ENCODE measurements at regions not wholly inside any gene's neighbourhood (a gene's known extent, or its start where the extent isn't known, plus 50 kb on each side); places are given as distances from the start of the nearest gene placed in this dataset.
"Not testable (repeated sequence)": the region's sequence is repeated elsewhere in the genome, so short reads cannot be mapped to it uniquely, and the experiment has no call there.

- DNase-seq (ENCODE audit: low read depth), result no peak
Observed at GRCh38 chr6:165008971-165009370, 300.4 kb downstream of the C6orf118 start.

DNA sequence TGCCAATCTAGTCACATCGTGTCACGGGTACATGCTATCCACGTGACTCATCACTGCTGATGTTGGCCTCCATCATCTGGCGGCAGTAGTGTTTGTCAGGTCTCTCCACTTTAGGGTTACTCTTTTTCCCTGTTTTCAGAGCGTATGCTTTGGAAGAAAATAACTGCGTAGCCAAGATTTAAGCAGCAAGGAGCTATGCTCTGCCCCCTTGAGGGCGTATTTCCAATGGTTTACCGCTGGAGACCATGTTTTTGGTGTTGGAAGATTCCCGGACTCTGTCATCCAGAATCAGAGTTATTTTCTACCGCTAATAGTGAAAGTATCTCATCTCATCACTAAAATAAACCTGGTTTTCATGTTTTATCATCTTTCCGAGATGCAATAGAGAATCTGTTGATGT lies 306.5 kb downstream of the C6orf118 start:
- no peak for DNase-seq (ENCODE audit: low read depth)

DNA sequence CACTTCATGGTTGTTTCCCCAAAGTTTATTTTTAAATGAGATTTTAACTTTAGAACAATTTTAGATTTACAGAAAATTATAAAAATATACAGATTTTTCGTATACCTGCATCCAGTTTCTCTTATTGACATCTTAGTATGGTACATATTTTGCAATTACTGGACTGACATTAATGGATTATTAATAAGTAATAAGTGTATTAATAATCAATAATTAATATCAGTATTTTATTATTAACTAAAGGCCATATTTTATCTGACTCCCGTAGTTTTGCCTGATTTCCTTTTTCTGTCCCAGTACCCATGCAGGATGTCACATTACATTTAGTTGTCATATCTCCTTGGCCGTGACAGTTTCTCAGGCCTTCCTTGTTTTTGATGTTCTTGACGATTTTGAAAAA lies 307.0 kb downstream of the C6orf118 start:
- DNase-seq (ENCODE audit: low read depth), result no peak

- DNase-seq (ENCODE audit: low read depth), result no peak
Observed at GRCh38 chr6:165001502-165002157, 307.8 kb downstream of the C6orf118 start.

DNA sequence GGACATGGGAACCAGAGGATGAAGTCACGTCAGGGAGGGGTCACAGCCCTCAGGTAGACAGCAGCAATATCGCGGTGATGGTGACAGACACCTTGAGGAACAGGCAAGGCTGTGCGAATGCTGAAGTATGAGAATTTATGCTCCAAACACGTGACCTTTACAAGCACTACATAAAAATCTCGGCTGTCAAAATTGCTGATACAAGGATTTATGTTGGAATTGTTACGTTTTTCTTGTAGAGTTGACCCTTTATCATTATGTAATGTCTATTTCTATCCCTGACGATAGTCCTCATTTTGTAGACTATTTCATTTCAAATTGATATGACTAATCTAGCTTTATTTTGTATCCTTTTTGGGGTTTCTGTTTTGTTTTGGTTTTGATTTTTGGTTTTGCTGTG lies 311.1 kb downstream of the C6orf118 start:
- no peak for DNase-seq (ENCODE audit: low read depth)

DNA sequence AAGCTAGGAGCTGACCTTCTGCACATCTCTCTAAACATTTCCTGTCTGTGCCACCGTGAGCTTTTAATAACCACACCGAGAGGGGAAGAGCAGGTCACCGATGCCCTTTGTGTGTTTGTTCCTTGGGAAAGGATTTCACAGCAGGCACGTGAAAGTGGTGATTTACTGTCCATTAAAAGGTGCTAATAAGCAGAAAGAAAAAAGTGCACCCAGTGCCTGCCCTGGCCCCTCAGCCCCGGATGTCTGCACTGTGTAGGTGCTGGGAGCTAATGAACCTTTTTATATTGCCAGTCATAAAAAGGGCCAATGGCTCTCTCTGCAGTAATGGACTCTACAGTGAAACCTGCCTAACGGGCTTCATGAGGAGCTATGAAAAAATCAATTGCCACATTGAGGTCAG lies 312.6 kb downstream of the C6orf118 start:
- no peak for DNase-seq (ENCODE audit: low read depth)

GRCh38 chr6:164991573-164991972 lies 317.8 kb downstream of the C6orf118 start:
- DNase-seq (ENCODE audit: low read depth), result no peak

DNA sequence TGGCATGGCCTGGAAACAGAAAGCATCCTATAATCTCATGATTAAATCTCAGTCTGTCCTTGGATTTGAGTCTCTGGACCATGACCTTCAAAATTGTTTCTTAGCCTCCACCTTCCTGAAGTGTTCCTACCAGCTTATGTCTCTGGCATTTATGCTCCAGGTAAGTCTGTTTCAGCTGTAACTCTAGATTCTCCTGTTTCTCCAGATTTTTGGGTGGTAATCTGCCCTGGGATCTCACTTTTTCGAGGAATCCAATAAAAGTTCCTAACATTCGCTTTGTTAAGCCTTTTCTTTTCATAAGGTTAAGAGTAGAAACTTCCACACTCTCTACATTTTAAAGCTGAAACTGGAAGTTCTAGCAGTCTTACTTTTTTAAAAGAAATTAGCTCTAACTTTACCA lies 318.5 kb downstream of the C6orf118 start:
- DNase-seq (ENCODE audit: low read depth), result no peak

DNA sequence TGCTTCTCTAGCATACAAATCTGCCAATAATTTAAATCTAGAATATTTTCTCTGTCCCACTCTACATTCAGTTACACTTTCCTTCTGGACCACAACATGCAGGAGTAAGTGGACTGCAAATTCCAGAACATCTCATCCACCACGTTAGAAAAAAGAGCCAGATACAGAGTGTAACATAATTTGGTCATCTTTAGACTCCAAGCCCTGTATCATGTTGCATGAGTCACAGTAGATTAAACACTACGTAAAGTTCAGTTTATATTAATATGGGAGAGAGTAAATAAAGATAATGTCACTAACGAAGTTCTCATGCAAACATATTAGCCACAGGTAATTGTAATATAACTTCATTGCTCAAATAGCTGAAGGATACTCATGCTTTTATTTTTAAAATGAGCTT lies 327.0 kb downstream of the C6orf118 start:
- DNase-seq (ENCODE audit: low read depth), result no peak

DNA sequence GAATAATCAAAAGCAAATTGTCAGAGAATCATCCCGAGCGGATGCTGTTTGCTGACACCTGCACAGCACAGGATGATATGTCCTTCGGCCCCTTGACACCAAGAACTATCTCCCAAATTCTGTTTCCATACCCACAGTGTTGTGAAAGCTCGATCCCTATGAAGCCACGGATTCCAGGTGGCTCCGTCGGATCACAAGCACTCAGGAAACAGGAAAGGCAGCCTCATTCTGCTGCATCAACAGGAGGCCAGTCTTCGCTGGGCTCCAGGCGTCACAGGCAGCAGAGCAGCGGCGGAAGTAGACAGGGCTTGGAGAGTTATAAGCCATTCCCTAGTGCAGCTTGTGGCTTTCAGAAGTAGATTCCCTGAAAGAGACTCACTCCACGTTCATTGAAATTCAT lies 342.3 kb downstream of the C6orf118 start:
- DNase-seq (ENCODE audit: low read depth), result no peak

DNA sequence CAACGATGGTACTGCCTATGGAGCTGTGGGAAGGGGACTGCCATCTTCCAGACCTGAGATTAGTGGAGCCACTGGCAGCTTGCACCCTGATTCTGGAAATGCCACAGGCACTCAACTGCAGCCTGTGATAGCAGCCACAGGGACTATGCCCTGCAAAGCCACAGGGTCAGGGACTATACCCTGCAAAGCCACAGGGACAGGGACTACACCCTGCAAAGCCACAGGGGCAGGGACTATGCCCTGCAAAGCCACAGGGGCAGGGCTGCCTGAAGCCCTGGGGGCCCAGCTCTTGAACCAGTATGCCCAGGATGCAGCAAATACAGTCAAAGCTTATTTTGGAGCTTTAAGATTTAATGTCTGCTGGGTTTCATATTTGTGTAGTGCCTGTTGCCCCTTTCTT lies 346.6 kb downstream of the C6orf118 start:
- DNase-seq (ENCODE audit: low read depth), result no peak

- DNase-seq (ENCODE audit: low read depth), result no peak
Observed at GRCh38 chr6:164947164-164947563, 362.2 kb downstream of the C6orf118 start.

DNA sequence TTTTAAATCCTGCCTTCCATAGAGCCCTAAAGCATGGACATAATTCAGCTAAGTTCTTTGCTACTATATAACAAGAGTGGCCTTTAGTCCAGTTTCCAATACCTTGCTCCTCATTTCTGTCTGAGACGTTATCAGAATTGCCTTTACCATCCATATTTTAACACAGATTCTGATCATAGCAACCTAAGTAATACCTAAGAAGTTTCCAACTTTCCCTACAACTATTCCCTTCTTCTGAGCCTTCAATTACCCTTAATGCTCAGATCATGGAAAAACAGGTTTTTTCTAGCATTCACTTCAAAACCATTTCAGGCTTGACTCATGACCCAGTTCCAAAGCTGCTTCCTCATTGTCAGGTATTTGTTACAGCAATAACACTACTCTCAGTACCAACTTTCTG lies 367.1 kb downstream of the C6orf118 start:
- no peak for DNase-seq (ENCODE audit: low read depth)

GRCh38 chr6:164933238-164933794 lies 376.1 kb downstream of the C6orf118 start:
- not testable (repeated sequence) for DNase-seq (ENCODE audit: low read depth)

DNA sequence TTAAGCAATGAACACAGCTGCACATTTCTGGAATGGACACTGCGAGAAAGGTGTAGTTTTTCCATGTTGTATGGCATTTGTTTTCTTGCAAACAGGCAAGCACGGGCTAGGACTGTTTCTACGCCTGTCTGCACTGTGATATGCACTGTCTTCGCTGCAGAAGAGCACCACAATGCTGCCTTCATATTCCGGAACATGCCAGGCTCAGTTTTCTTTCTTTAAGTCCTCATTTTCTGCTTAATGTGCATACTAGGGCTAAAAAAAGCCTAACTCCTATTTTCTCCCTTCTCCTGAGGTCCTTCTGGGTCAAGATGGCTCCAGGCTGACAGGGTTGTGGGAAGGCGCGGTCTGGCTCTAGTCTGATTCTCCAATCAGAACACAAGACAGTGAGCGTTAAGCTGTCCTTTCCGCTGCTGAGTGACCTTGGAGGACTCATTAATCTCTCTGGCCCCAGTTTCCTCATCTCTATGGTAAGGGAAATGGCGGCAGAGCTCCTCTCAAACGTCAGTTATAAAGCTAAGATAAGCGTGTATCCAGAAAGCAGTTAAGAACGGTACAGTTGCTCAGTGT lies 379.9 kb downstream of the C6orf118 start:
- DNase-seq (ENCODE audit: low read depth), result no peak

DNA sequence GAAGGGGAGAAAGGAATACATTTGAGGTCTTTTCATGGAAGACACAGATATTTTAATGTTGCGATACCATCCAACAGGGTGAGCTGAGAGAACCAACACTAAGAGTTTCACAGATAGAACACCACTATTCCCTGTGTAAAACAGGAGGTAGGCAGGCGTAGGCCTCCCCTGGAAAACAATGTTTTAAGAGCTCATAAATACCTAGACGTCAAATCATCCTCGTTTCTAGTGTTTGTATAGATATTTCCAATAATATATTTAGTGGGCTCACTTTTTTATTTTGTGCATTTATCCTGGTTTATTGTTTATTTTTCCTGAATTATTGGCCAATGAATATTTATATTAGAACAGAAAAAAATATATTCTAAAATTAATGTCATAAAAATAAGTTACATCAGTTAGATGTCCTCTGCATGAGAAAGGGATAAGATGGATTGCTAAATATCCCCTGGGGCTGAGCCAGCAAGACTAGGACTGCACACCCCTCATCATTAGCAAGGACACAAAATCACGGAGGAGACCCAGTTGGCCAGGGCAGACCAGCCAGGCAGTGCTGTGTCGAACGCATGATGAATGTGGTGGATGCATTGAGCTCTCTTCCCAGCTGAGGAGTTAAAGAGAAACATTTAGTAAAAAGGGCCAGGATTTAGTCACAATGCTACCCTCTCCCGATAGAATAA lies 380.5 kb downstream of the C6orf118 start:
- no peak for DNase-seq (ENCODE audit: low read depth)

- DNase-seq (ENCODE audit: low read depth), result peak; percentile 2
Observed at GRCh38 chr6:164928057-164928727, 381.2 kb downstream of the C6orf118 start.

DNA sequence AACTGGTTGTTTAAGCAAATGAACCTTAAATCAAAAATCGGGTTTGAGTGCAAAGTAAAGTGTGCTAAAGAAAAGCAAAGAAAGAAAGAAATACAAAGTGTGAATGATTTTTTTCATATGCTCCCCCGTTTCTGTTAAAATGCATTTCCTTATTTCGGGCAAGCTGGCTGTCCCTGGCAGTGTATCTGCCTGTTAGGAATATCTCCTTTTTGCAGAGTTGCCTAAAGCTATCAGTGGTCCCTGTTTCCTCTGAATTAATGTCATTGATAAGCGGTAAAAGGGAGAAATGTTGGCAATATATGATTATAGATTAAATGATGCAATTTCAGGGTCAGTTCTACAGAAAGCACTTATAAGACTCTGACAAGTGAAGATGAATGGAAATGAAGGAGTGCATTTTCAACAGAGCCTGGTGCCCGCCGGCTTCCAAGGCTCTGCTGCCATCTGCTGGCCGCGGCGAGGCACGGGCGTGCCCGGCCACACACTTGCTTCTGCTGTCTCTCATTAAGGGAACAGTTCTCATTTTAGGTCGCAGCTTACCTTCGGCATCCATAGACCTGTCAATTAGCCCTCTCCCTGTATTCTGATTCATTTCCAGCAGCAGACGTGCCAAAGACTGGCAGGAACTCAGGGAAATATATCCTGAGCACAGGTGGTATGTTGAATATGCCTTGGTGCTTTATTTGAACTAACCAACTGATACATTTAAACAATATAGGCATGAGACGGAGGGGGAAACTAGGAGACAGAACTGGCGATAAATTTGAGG lies 381.9 kb downstream of the C6orf118 start:
- DNase-seq (ENCODE audit: low read depth), result peak; percentile 47

DNA sequence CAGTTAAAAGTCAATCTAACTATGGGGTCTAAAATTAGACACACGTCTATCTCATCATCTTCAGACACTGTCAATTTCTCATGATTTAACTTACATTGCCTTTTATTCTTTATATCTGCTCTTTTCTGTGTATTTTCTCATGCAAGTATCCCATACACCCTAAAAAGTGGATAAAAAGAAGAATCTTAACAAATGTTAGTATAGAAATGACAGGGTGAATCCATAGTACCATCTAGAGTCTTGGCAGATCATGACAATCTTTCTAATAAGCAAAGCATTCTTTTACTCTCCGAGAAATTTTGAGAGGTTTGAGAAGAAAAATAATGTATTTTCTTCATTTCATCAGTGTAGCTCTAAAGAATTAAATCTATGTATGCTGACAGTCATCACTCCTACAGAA lies 382.7 kb downstream of the C6orf118 start:
- DNase-seq (ENCODE audit: low read depth), result peak; percentile 10

DNA sequence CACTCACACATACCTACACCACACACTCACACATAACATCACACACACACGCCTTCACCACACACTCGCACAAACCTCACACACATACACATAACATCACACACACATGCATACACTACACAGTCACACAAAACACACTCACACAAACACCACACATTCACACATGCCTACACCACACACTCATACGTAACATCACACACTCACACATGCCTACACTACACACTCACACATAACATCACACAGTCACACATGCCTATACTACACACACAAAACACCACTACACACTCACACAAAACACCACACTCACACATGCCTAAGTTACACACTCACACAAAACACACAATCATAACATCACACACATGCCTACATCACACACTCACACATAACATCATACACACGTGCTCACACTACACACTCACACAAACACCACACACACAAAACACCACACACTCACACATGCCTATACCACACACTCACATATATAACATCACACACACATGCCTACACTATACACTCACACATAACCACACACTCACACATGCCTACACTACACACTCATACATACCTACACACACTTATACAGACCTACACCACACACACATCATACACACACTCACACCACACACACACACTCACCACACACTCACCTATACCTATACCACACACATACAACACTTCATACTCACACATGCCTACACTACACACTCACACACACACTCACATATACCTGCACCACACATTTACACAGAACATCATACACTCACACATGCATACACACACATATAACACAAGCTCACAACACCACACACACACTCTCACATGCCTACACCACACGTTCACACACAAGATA lies 383.5 kb downstream of the C6orf118 start:
- no peak for DNase-seq (ENCODE audit: low read depth)

- no peak for DNase-seq (ENCODE audit: low read depth)
Observed at GRCh38 chr6:164924674-164925073, 384.7 kb downstream of the C6orf118 start.
